ENCODE measurements at regions not wholly inside any gene's neighbourhood (a gene's known extent, or its start where the extent isn't known, plus 50 kb on each side); places are given as distances from the start of the nearest gene placed in this dataset.

- TF ChIP-seq POLR2AphosphoS5 (IDR thresholded peaks at IDR 0.05; ENCODE audit: insufficient read depth in 1 of 2, low read depth in 1 of 2): no peak
- no peak for TF ChIP-seq CTCF (IDR thresholded peaks at IDR 0.05)
- TF ChIP-seq POLR2A (IDR thresholded peaks at IDR 0.05): no peak
Measured at GRCh38 chr16:5607169-5607568, 509.6 kb upstream of the EEF2KMT start.

Measured in vagina (tissue), 2 donors.